ENCODE measurements at regions not wholly inside any gene's neighbourhood (a gene's known extent, or its start where the extent isn't known, plus 50 kb on each side); places are given as distances from the start of the nearest gene placed in this dataset.

GRCh38 chr2:238775591-238775990, 72.3 kb upstream of the TWIST2 start:
- TF ChIP-seq POLR2A (IDR thresholded peaks at IDR 0.05) (no peak), CTCF (IDR thresholded peaks at IDR 0.05) (no peak)

All from transverse colon (tissue), 3 donors.